Stimulated activated CD4-positive, alpha-beta T cell treated with anti-CD3 and anti-CD28 coated beads, Interleukin-15, amount 100 ng/mL, for 48 hours (primary cell): ENCODE measurements at regions not wholly inside any gene's neighbourhood (a gene's known extent, or its start where the extent isn't known, plus 50 kb on each side); places are given as distances from the start of the nearest gene placed in this dataset.

Source experiments
- DNase-seq, 2 donors: peaks; one replicate each; pipeline ENCODE4 v3.0.0-alpha.2; 2020; ENCODE audit warnings: low read depth in 2 of 2

DNA sequence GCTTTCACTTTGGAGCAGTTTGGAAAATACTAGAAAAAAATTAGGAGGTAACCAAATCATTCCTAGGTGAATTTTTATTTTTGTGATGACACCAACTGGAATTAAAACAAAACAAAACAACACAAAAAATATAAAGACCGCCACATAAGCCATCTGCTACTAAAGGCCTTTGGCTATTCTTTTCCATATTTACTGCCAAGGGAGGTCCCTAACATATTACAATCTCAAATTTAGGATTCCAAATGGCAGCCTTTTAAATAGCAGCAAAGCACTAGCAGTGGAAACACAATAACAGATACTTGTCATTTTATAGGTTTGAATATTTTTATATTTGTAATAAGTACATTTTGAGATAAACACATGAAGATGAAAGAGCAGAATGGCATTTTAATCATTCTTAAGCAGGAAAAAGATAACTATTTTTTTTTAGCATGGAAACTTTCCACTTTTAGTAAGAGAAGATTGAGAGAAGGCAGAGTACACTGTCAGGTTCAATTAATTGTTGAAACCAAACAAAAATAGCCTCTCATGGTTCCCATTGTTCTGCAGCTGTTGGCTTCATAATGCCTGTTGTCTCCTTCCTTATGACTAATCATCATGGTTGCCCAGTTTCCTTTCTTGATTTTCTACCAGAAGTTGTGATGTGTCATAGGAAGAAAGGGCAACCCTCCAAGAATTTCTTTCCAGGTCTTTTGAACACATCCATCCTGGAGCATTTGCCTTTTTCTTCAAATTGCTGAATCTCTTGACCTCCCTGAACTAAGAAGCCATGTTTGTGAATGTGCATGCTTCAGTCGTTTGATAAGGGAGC, 219.0 kb upstream of the EMCN start:
- DNase-seq = no peak

DNA sequence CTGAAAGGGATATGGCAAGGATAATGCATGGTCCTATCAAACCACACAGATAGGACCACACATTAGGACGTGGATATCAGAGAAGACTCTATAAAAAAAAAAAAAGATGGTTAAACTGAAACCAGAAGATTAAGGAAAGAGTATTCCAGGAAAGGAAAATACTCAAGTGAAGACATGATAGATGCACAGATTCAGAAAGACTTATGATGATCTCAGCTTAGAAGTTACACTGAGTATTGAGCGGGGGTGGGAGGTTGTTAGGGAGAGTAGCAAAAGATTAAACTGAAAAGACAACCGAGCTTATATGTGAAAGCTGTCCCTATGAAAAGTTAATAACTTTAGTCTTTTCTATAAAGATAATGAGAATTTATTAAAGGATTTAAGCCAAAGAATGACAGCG, 211.0 kb upstream of the EMCN start:
- DNase-seq = no peak

DNA sequence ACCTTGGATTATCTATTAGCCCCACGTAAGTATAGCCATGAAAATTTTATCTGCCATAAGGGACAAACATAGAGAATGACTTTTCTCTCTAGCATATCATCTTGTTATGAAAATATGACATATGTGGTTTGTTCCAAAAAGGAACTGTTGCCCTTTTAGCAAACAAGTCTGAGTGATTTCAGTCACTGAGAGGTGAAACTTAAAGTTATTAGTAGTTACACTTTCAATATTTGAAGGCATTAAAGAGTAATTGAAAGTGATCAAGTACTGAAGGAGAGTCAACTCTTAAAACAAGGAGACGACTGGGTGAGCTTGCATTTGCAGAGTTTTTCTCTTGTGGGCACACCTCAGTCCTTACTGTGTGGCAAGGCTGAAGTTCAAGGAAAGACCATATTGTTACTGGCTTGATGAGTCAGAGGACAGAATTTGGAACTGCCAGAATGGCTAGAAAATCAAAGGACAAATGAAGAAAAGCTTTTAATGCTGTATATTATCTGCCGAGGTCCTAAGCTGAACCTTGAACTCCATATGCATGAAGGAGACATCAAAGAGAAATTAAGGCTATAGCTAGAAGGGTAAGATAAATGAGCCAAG, 205.1 kb upstream of the EMCN start:
- no peak for DNase-seq

DNA sequence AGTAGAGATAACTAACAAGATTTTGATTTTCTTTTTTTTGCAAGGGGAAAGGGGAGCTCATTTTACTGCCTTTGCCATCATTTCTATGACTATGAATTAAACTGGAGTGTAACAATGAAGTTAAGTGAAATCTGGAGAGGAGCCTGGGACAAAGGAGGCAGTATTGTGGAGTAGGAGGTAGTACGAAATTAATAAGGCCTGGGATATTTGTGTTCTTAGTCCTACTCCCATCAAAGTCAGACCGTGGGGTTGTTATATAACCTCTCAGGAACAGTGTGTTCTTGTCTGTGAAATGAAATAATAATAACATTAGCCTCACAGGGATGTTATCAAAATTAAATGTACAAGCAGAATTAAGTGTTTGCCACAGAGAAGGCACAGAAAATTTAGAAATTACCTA, 204.3 kb upstream of the EMCN start:
- DNase-seq = no peak

DNA sequence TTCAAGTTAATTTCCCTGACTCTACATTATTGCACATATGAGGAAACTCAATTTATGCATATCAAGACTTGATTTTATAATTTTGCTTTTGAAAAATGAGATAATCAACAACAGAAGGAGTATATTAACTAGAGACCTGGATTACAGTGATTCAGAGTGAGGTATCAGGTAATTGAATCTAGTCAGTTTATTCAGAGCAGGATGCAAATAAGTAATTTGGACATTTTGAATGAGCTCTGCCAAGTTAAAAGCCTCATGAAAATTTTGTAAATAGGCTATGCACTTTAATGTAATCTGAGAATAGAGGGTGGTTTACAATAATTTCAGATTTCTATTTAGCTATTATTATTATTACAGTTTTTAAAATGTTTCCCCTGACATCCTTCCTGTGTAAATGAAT, 203.7 kb upstream of the EMCN start:
- DNase-seq = no peak

DNA sequence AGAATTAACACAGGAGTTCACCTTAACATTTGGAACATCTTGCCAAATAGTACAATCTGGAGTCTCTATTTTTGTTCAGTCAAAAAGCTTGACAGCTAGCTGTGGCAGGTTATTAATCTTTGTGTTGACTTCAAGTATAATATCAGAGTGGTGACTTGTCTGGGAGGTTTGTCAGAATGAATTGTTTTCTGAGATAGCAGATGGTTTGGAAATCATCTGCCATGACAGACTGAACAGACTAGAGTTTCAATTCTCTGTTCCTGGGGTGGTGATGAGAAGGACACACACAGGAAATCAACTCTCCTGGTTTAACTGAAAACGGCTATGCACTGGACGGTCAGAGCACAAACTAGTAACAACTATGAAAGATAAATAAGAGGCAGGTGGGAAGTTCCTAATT, 203.3 kb upstream of the EMCN start:
- no peak for DNase-seq

DNA sequence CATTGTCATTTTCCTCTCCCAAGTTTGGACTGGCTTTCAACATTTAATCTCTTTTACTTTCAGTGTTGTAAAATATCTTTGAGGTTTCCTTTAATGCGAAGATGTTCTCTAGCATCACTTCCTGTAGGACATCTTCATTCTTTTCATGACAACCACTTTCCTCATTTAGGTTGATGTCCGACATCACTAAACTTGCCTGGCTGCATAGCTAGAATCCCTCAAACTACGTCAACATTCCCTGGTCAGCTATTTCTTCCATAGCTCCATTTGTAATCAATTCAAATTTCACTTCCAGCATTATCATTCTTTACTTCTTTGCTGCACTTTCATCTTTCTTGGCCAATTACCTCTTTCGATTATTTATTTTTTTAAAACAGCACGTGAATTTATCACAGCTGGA, 198.6 kb upstream of the EMCN start:
- no peak for DNase-seq

DNA sequence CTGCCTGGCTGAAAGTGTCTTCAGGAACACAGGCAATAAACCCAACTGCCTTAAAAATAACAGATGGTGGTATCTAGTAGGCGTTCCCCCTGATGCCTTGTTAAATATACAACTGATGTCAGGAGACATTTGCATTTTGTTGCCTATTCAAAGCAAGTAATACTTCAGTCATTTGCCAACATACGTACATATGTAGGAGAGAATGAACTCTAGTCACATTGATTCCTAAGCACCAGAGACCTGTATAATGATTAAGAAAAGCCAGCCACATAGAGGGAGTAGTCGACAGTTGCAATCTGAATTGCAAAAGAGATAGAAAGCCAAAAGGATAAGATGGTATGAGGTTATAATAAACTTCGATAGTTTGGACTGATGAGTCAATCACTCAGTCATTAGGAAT, 191.0 kb upstream of the EMCN start:
- DNase-seq = no peak

DNA sequence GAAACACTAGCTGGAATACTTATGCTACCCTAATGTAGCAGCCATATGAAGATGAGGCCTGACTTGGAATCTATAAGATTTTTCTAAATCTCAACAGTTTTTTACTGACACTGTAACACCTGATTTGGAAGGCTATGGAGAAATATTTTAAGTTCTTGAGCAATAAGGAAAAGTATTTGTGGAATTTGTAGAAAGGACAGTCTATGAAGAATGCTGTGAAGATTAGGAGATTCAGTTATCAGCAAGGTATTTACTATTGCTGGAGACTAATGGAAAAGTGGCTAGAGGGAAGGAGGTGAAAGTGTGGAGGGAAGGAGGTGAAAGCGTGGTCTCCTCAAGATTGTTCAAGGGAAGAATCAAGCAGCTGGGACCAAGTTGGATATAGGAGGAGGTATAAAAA, 190.0 kb upstream of the EMCN start:
- no peak for DNase-seq

DNA sequence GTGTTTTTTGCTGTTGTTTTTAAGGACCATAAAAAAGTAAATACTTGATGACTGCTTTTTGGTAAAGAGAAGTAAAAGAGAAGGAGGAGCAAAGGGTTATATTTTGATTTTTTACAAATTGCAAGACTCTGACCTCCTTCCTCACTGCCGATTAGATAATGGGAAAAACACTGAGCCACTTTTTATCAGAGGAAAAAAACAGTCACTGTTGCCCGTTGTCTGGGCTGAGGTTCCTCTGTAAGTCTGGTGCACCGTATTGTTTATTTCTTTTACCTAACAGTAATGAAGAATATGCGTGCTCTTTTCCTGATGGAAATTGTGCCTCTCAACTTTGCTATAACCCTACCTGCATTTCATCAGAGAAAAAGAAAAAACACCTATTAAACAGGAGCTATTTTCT, 178.7 kb upstream of the EMCN start:
- no peak for DNase-seq

DNA sequence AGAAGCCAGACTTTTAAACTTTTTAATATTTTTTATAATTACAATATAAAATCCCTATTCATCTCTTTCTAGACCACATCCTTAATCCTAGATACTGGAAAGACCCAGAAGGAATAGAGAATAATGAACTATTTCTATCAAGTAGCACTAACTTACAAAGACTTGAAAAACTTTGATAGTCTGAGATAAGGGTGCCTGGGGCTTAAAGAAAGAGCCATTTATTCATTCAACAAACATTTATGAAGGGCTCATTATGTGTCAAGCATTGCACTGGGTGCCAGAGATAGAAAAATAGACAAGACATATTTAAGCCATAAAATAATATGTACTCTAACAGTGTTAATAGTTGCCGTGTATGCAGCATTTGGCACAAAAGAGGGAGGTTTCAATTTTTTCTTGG, 178.0 kb upstream of the EMCN start:
- no peak for DNase-seq

DNA sequence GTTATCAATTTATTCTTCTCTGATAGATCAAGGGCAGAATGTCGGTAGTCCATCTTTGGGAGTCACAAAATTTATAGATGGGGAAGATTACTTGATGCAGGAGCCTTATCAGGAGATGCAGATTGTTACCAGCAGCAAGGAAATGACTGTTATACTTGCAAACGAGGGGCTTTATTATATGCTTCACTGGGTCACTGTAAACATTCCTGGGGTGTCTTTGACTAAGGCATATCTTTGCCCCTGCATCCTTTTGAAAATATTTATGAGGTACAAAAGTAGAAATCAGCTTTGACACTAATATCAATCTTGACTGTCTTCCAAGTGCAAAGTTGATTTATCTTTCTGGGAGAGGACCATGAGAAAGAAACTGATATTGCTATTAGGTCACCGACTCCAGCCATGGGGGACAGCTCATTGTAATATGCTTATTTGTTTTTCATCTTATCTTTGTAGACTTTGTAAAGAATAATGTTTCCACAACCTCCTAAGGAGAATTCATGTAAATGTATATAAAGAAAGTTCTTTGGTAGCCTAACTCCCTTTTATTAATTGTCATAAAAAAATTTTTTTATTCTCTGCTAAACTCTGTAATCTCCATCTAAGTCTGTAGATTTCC, 177.3 kb upstream of the EMCN start:
- DNase-seq = no peak

DNA sequence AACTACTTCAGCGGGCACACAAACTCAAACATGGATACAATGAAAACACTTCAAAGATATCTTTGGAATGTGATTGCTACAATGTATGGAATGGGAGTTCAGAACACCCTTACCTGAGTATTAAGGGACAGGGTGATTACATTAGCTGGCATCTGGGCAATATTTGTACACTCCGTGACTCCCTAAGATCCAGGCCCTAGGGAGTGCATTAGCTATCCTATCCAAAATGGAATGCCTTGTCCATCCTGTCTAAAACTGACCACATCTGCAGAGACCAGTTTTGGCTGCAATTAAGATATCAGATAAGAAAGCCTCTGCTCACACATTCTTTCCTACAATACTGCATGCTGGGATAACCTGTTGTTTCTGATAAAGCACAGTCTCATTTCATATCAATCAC, 176.6 kb upstream of the EMCN start:
- no peak for DNase-seq

DNA sequence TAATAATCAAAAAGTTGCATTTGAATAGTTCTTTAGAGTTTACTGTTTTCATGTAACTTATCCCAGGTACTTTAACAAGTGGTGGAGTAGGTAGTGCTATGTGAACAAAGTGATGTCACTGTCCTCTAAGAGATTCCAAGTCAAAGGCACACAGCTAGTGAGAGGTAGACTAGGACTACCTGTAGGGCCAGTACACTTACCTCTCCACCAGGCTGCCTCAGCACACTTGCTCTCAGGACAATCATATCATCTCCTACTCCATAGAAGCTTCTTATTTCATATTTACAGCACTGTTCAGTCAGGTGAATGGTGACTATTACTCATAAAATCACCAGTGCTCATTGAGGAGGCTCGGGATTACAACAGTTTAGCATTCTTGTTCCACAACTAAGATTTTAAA, 173.0 kb upstream of the EMCN start:
- no peak for DNase-seq

DNA sequence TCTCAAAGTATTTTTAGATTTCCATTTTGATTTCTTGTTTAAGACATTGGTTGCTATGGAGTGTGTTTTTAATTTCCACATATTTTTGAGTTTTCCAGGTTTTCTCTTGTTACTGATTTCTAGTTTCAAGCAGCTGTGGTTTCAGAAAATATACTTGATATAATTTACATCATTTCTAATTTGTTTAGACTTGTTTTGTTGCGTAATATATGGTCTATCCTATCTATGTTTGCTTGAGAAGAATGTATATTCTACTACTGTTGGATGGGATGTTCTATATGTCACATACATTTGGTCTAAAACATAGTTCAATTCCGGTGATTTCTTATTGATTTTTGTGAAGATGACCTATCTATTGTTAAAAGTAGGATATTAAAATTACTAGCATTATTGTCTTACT, 170.5 kb upstream of the EMCN start:
- no peak for DNase-seq

DNA sequence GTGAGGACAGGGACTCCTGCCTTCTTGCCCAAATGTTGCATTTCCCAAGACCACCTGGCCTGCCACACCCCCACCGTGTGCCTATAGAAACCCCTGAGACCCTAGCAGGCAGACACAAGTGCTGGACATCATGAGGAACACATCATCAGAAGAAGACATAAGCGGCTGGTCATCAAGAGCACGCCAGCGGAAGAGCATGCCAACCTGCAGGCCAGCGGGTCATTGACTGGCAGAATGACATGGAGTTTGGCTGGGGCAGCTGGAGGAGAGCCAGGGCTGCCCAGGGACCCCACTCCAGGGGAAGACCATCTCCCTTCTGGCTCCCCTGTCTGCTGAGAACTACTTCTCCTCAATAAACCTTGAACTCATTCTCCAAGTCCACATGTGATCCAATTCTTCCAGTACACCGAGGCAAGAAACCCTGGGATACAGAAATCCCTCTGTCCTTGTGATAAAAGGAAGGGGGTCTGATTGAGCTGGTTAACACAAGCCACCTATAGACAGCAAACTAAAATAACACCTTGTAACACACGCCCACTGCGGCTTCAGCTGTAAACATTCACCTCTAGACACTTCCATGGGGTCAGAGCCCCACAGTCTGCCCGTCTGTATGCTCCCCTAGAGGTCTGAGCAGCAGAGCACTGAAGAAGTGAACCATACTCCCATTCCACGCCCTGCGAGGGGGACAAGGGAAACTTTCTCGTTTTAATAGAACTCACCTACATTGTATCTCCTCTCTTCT, 164.8 kb upstream of the EMCN start:
- no peak for DNase-seq

DNA sequence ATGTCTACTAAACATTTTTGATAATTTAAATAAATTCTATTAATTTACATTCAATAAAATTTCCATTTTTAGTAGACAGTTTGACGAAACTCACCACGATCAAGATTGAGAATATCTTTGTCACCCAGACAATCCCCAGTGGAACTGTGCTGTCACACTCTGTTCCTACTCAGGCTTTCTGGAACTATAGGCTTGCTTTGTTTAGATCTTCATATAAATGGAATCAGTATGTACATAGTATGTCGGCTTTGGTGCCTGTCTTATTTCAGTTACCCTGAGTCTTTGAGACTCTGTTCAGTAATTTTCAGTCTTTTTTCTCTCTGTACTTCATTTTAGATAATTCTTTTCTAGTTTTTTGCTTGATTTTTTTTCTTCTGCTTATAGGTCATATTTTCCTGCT, 163.5 kb upstream of the EMCN start:
- no peak for DNase-seq

DNA sequence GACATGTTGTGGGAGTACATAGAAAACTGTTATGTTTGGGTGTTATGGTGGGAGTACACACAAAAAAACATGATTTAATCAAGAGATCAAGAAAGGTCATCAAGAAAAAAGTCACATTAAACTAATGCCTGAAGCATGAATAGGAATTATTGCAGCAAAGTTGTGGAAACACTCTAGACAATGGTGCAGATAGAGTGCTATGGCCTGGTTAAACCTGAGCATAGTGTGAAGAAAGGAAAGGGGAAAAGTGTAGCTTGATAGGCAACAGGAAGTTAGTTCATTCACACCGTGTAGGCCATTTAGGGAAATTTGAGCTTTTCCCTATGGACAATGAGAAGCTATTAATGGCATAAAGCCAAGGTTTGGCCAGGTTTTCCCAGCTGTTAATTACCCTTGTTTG, 162.1 kb upstream of the EMCN start:
- DNase-seq = no peak

DNA sequence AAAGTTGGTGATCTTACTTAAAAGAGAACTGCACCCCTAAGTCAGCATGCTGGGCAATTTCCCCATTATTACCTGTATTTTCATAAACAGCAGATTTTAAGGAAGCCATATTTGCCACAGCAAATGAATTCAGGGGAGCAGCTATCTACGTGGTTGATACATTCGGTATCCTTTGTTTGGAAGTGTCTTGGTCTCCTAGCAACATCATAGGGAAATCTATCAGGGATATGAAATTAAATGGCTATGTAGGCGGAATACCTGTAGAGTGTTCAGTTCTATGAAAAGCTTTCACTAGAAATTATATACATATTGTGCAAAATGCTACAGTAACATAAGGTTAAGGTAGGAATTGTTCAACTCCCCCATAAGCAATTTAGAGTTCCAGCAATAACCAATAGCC, 157.2 kb upstream of the EMCN start:
- no peak for DNase-seq

DNA sequence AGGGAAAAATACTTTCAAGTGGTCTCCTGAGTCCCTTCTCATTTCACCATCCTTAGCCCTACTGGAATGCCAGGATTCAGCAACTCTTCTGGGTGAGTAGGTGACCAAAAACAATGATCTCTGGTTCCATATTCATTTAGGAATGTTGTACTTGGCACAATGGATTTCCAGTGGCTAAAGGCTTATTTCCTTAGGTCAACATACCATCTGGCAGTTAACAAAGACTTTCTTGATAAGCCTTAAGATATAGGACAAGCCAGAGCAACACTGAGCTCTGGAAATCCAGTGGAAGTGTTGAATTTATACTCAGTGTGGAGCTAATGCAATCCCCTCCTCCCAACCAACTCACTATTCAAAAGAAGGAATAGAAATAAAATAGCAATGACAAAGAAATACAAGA, 139.4 kb upstream of the EMCN start:
- DNase-seq = no peak

DNA sequence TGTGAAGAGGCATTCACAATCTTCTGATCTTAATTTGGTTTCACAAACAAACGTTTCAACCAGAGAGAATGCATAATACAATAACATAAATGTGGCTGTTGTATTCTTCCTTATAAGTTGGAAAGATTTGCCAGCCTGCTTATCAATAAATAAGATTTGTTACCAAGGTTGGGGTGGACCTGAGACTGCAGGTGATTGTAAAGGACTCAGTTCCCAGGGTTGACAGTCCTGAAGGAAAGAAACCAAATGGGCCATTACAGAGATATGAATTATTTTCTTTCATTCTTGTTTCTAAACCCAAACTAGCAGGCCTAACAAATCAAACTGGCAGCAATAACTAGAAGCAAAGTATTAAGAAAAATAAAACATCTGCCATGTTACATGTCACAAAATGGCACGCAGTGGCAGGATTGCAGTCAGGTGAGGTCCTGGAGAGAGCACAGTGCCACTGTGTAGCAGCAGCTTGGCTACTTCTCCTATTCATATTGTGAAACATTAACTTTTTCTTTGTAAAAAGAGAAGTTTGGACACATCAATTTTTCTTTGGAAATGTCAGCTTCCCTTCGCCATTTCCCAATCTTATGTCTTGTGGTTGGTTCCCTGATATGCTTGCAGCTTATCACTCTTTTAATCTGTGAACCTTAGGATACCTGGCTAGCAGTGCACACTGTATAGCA, 133.8 kb upstream of the EMCN start:
- DNase-seq = no peak

DNA sequence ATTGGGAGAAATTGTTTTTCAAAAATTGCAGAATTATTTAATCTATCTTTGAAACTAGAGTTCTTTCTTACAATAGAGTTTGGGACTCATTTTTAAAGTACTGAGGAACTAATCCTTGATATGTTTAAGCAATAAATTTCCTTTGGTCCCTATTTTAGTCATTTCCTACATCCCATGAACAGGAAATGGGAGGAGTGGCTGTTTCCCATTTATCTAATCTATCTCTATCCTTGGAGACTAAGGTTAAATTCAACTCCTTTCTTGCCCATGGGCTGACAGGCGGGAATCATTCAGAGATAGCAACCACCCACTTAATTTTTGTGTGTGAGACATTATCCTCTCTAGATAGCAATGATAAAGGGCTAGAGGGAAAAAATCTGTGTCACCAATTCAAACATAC, 131.6 kb upstream of the EMCN start:
- no peak for DNase-seq
